Esophagus muscularis mucosa (tissue), 4 donors: ENCODE measurements at regions not wholly inside any gene's neighbourhood (a gene's known extent, or its start where the extent isn't known, plus 50 kb on each side); places are given as distances from the start of the nearest gene placed in this dataset.

Experiments
- DNase-seq: peaks from one replicate; pipeline ENCODE4 v3.0.0-alpha.2; 2017; ENCODE audit errors: extremely low spot score
- H3K27ac ChIP-seq, 4 donors: fragments of 200-600 bp; sonication (generic); replicated peaks in 1 of 4; 1 replicate in 3 of 4; 2 replicates in 1 of 4; pipeline ENCODE4 v1.5.1; 2016 to 2019; ENCODE audit warnings: mild to moderate bottlenecking in 1 of 4
- H3K27me3 ChIP-seq, 4 donors: fragments of 200-600 bp; sonication (generic); one replicate each; pipeline versions ENCODE4 v1.5.1 to v1.6.0; 2016 to 2019
- H3K36me3 ChIP-seq, 4 donors: fragments of 200-600 bp; sonication (generic); one replicate each; pipeline ENCODE4 v1.5.1; 2016 to 2019
- H3K4me1 ChIP-seq, 4 donors: fragments of 200-600 bp; sonication (generic); one replicate each; pipeline ENCODE4 v1.5.1; 2016 to 2019
- H3K4me3 ChIP-seq, 4 donors: fragments of 200-600 bp; sonication (generic); 1 replicate in 2 of 4; 2 replicates in 2 of 4; pipeline ENCODE4 v1.5.1; 2016 to 2019; ENCODE audit warnings: mild to moderate bottlenecking in 4 of 4, moderate library complexity in 1 of 4
- H3K9me3 ChIP-seq, 4 donors: fragments of 200-600 bp; sonication (generic); 1 replicate in 3 of 4; 2 replicates in 1 of 4; pipeline ENCODE4 v1.5.1; 2016 to 2019
- CTCF ChIP-seq, 3 experiments: fragments of 200-600 bp in 2 of 3; fragments of 450-650 bp in 1 of 3; sonication (generic) in 2 of 3; IDR thresholded peaks; one replicate each; pipeline ENCODE4 v1.5.1; 2017 to 2019; ENCODE audit warnings: antibody characterized with exemption in 3 of 3, mild to moderate bottlenecking in 2 of 3, moderate library complexity in 1 of 3
- EP300 ChIP-seq: sonication (generic); formaldehyde crosslinking; IDR thresholded peaks from one replicate; pipeline ENCODE4 v1.6.1; 2017; ENCODE audit warnings: antibody characterized with exemption
- POLR2A ChIP-seq: fragments of 450-650 bp; IDR thresholded peaks from one replicate; pipeline ENCODE4 v1.6.1; 2017; ENCODE audit warnings: antibody characterized with exemption, moderate library complexity, mild to moderate bottlenecking, low read depth
- POLR2AphosphoS5 ChIP-seq, 2 donors: sonication (generic); formaldehyde crosslinking; IDR thresholded peaks; one replicate each; pipeline ENCODE4 v1.6.1; 2017; ENCODE audit warnings: antibody characterized with exemption in 2 of 2
- WGBS: methylation state at CpG from one replicate; pipeline ENCODE4 v1.1.5; 2018; 5-methylcytosine and 5-hydroxymethylcytosine counted together
- intact Hi-C: fragments of 100-400 bp; cut with DNase I; formaldehyde crosslinking; loops from one replicate; pipeline ENCODE4 v1.15.1; 2023

GRCh38 chr17:72446525-72447250, 325.9 kb downstream of the SOX9 start:
- Histone ChIP-seq H3K27ac (no peak overlapping the region), H3K36me3 (no peaks in the 10 kb centered on the region), H3K27me3 (peaks cover 0 to 8% (median 0%) of the 10 kb centered on the region in 4 donors), H3K9me3 (no peaks in the 10 kb centered on the region), H3K4me1 (peaks cover 0 to 4% (median 0%) of the 10 kb centered on the region in 4 donors), H3K4me3 (no peak overlapping the region)
- TF ChIP-seq EP300: no peak
- TF ChIP-seq CTCF (IDR thresholded peaks at IDR 0.05): no peak
- TF ChIP-seq POLR2A: no peak
- intact Hi-C loops: no loop called here
- no peak for DNase-seq
- WGBS: 54% methylated on average over 17 of the region's 17 CpGs

GRCh38 chr17:72447251-72447640, 326.4 kb downstream of the SOX9 start:
- 79% methylated on average over 3 of the region's 3 CpGs for WGBS
- no peak for DNase-seq

GRCh38 chr17:72448019-72448418, 327.2 kb downstream of the SOX9 start:
- WGBS: 81% methylated on average over 2 of the region's 2 CpGs

More at GRCh38 chr17:72447251-72447640, 326.4 kb downstream of the SOX9 start:
- Histone ChIP-seq H3K4me3 (no peak overlapping the region), H3K36me3 (no peaks in the 10 kb centered on the region), H3K9me3 (no peaks in the 10 kb centered on the region), H3K27me3 (peaks cover 0 to 8% (median 0%) of the 10 kb centered on the region in 4 donors), H3K27ac (no peak overlapping the region), H3K4me1 (peaks cover 0 to 4% (median 0%) of the 10 kb centered on the region in 4 donors)
- TF ChIP-seq CTCF (IDR thresholded peaks at IDR 0.05) (no peak), EP300 (no peak), POLR2A (no peak), POLR2AphosphoS5 (IDR thresholded peaks at IDR 0.05) (no peak)
- intact Hi-C loops: no loop called here

GRCh38 chr17:72452286-72453173, 331.7 kb downstream of the SOX9 start:
- H3K4me3 ChIP-seq: no peak overlapping the region
- no peaks in the 10 kb centered on the region for H3K4me1 ChIP-seq
- no peak for DNase-seq
- 70% methylated on average over 5 of the region's 5 CpGs for WGBS
- H3K36me3 ChIP-seq: no peaks in the 10 kb centered on the region
- no peak overlapping the region for H3K27ac ChIP-seq
- intact Hi-C loops: no loop called here
- TF ChIP-seq CTCF (IDR thresholded peaks at IDR 0.05) (no peak), POLR2AphosphoS5 (IDR thresholded peaks at IDR 0.05) (no peak), EP300 (no peak), POLR2A (no peak)
- no peaks in the 10 kb centered on the region for H3K27me3 ChIP-seq
- H3K9me3 ChIP-seq: no peaks in the 10 kb centered on the region

More at GRCh38 chr17:72448019-72448418, 327.2 kb downstream of the SOX9 start:
- Histone ChIP-seq H3K4me3 (no peak overlapping the region), H3K4me1 (peaks cover 0 to 4% (median 0%) of the 10 kb centered on the region in 4 donors), H3K27me3 (peaks cover 0 to 8% (median 0%) of the 10 kb centered on the region in 4 donors), H3K9me3 (no peaks in the 10 kb centered on the region), H3K36me3 (no peaks in the 10 kb centered on the region), H3K27ac (no peak overlapping the region)
- intact Hi-C loops: no loop called here
- DNase-seq: no peak
- TF ChIP-seq POLR2A: no peak
- no peak for TF ChIP-seq EP300
- TF ChIP-seq CTCF (IDR thresholded peaks at IDR 0.05): no peak
- no peak for TF ChIP-seq POLR2AphosphoS5 (IDR thresholded peaks at IDR 0.05)
